ENCODE measurements at regions not wholly inside any gene's neighbourhood (a gene's known extent, or its start where the extent isn't known, plus 50 kb on each side); places are given as distances from the start of the nearest gene placed in this dataset.

GRCh38 chr4:71130827-71131603, 137.6 kb downstream of the DCK start:
- no peaks in the 10 kb centered on the region for H3K9me3 Mint-ChIP-seq
- no peak for DNase-seq (ENCODE audit: low spot score)
- intact Hi-C loops (cut with micrococcal nuclease), result loop anchor here (1.0 kb wide), 1 partner anchor 19 kb away; no protein-coding TSS in a partner anchor
- H3K27ac Mint-ChIP-seq, result peak overlapping the region; percentile 8
- no peaks in the 10 kb centered on the region for H3K4me1 Mint-ChIP-seq (ENCODE audit: low read depth)
- H3K27me3 Mint-ChIP-seq (ENCODE audit: low read depth), result no peaks in the 10 kb centered on the region
- H3K4me3 Mint-ChIP-seq (ENCODE audit: low read depth), result no peak overlapping the region
- no peaks in the 10 kb centered on the region for H3K36me3 Mint-ChIP-seq (ENCODE audit: low read depth)

- intact Hi-C loops (cut with micrococcal nuclease), result no loop called here
- no peak for DNase-seq (ENCODE audit: low spot score)
- no peaks in the 10 kb centered on the region for H3K27me3 Mint-ChIP-seq (ENCODE audit: low read depth)
- no peaks in the 10 kb centered on the region for H3K9me3 Mint-ChIP-seq
- H3K27ac Mint-ChIP-seq, result no peak overlapping the region
- H3K4me1 Mint-ChIP-seq (ENCODE audit: low read depth), result no peaks in the 10 kb centered on the region
- H3K36me3 Mint-ChIP-seq (ENCODE audit: low read depth), result no peaks in the 10 kb centered on the region
- no peak overlapping the region for H3K4me3 Mint-ChIP-seq (ENCODE audit: low read depth)
Observed at GRCh38 chr4:71132486-71132885, 139.0 kb downstream of the DCK start.

GRCh38 chr4:71133491-71133890, 140.0 kb downstream of the DCK start:
- DNase-seq (ENCODE audit: low spot score), result no peak
- no peak overlapping the region for H3K27ac Mint-ChIP-seq
- intact Hi-C loops (cut with micrococcal nuclease), result no loop called here
- H3K36me3 Mint-ChIP-seq (ENCODE audit: low read depth), result no peaks in the 10 kb centered on the region
- H3K4me3 Mint-ChIP-seq (ENCODE audit: low read depth), result no peak overlapping the region
- H3K27me3 Mint-ChIP-seq (ENCODE audit: low read depth), result no peaks in the 10 kb centered on the region
- no peaks in the 10 kb centered on the region for H3K9me3 Mint-ChIP-seq
- no peaks in the 10 kb centered on the region for H3K4me1 Mint-ChIP-seq (ENCODE audit: low read depth)

- Mint-ChIP-seq H3K27ac (no peak overlapping the region), H3K27me3 (ENCODE audit: low read depth) (no peaks in the 10 kb centered on the region), H3K36me3 (ENCODE audit: low read depth) (no peaks in the 10 kb centered on the region), H3K4me1 (ENCODE audit: low read depth) (no peaks in the 10 kb centered on the region), H3K4me3 (ENCODE audit: low read depth) (no peak overlapping the region), H3K9me3 (no peaks in the 10 kb centered on the region)
- intact Hi-C loops (cut with micrococcal nuclease), result no loop called here
- DNase-seq (ENCODE audit: low spot score), result no peak
Observed at GRCh38 chr4:71136071-71136470, 142.6 kb downstream of the DCK start.

GRCh38 chr4:71138007-71138615, 144.7 kb downstream of the DCK start:
- no peaks in the 10 kb centered on the region for H3K4me1 Mint-ChIP-seq (ENCODE audit: low read depth)
- no peak for DNase-seq (ENCODE audit: low spot score)
- H3K36me3 Mint-ChIP-seq (ENCODE audit: low read depth), result no peaks in the 10 kb centered on the region
- H3K9me3 Mint-ChIP-seq, result no peaks in the 10 kb centered on the region
- intact Hi-C loops (cut with micrococcal nuclease), result no loop called here
- H3K27ac Mint-ChIP-seq, result no peak overlapping the region
- H3K4me3 Mint-ChIP-seq (ENCODE audit: low read depth), result no peak overlapping the region
- no peaks in the 10 kb centered on the region for H3K27me3 Mint-ChIP-seq (ENCODE audit: low read depth)

GRCh38 chr4:71140563-71140962, 147.1 kb downstream of the DCK start:
- Mint-ChIP-seq H3K36me3 (ENCODE audit: low read depth) (no peaks in the 10 kb centered on the region), H3K4me1 (ENCODE audit: low read depth) (no peaks in the 10 kb centered on the region), H3K27me3 (ENCODE audit: low read depth) (no peaks in the 10 kb centered on the region), H3K9me3 (no peaks in the 10 kb centered on the region), H3K4me3 (ENCODE audit: low read depth) (no peak overlapping the region), H3K27ac (no peak overlapping the region)
- no peak for DNase-seq (ENCODE audit: low spot score)
- intact Hi-C loops (cut with micrococcal nuclease), result no loop called here

GRCh38 chr4:71141125-71141524, 147.7 kb downstream of the DCK start:
- no peak for DNase-seq (ENCODE audit: low spot score)
- H3K27me3 Mint-ChIP-seq (ENCODE audit: low read depth), result no peaks in the 10 kb centered on the region
- intact Hi-C loops (cut with micrococcal nuclease), result no loop called here
- no peaks in the 10 kb centered on the region for H3K4me1 Mint-ChIP-seq (ENCODE audit: low read depth)
- H3K4me3 Mint-ChIP-seq (ENCODE audit: low read depth), result no peak overlapping the region
- no peaks in the 10 kb centered on the region for H3K9me3 Mint-ChIP-seq
- no peak overlapping the region for H3K27ac Mint-ChIP-seq
- H3K36me3 Mint-ChIP-seq (ENCODE audit: low read depth), result no peaks in the 10 kb centered on the region

- intact Hi-C loops (cut with micrococcal nuclease), result no loop called here
- DNase-seq (ENCODE audit: low spot score), result no peak
- no peaks in the 10 kb centered on the region for H3K9me3 Mint-ChIP-seq
- H3K36me3 Mint-ChIP-seq (ENCODE audit: low read depth), result no peaks in the 10 kb centered on the region
- no peaks in the 10 kb centered on the region for H3K27me3 Mint-ChIP-seq (ENCODE audit: low read depth)
- H3K4me3 Mint-ChIP-seq (ENCODE audit: low read depth), result no peak overlapping the region
- H3K4me1 Mint-ChIP-seq (ENCODE audit: low read depth), result no peaks in the 10 kb centered on the region
- H3K27ac Mint-ChIP-seq, result no peak overlapping the region
Observed at GRCh38 chr4:71147261-71147660, 153.8 kb downstream of the DCK start.

GRCh38 chr4:71148545-71148944, 155.1 kb downstream of the DCK start:
- no peak overlapping the region for H3K27ac Mint-ChIP-seq
- H3K4me3 Mint-ChIP-seq (ENCODE audit: low read depth), result no peak overlapping the region
- no peak for DNase-seq (ENCODE audit: low spot score)
- intact Hi-C loops (cut with micrococcal nuclease), result no loop called here
- H3K4me1 Mint-ChIP-seq (ENCODE audit: low read depth), result no peaks in the 10 kb centered on the region
- no peaks in the 10 kb centered on the region for H3K27me3 Mint-ChIP-seq (ENCODE audit: low read depth)
- H3K36me3 Mint-ChIP-seq (ENCODE audit: low read depth), result no peaks in the 10 kb centered on the region
- H3K9me3 Mint-ChIP-seq, result no peaks in the 10 kb centered on the region

GRCh38 chr4:71151054-71151453, 157.6 kb downstream of the DCK start:
- H3K27me3 Mint-ChIP-seq (ENCODE audit: low read depth), result peaks cover 2% of the 10 kb centered on the region
- no peak for DNase-seq (ENCODE audit: low spot score)
- intact Hi-C loops (cut with micrococcal nuclease), result no loop called here
- no peak overlapping the region for H3K27ac Mint-ChIP-seq
- H3K36me3 Mint-ChIP-seq (ENCODE audit: low read depth), result no peaks in the 10 kb centered on the region
- H3K9me3 Mint-ChIP-seq, result no peaks in the 10 kb centered on the region
- H3K4me1 Mint-ChIP-seq (ENCODE audit: low read depth), result no peaks in the 10 kb centered on the region
- no peak overlapping the region for H3K4me3 Mint-ChIP-seq (ENCODE audit: low read depth)

GRCh38 chr4:71156616-71157015, 163.2 kb downstream of the DCK start:
- intact Hi-C loops (cut with micrococcal nuclease), result no loop called here
- H3K4me1 Mint-ChIP-seq (ENCODE audit: low read depth), result no peaks in the 10 kb centered on the region

GRCh38 chr4:71162386-71162785, 168.9 kb downstream of the DCK start:
- no peaks in the 10 kb centered on the region for H3K4me1 Mint-ChIP-seq (ENCODE audit: low read depth)
- intact Hi-C loops (cut with micrococcal nuclease), result no loop called here
- no peaks in the 10 kb centered on the region for H3K9me3 Mint-ChIP-seq
- H3K27ac Mint-ChIP-seq, result no peak overlapping the region
- H3K36me3 Mint-ChIP-seq (ENCODE audit: low read depth), result no peaks in the 10 kb centered on the region
- H3K27me3 Mint-ChIP-seq (ENCODE audit: low read depth), result peaks cover 8% of the 10 kb centered on the region
- H3K4me3 Mint-ChIP-seq (ENCODE audit: low read depth), result no peak overlapping the region
- no peak for DNase-seq (ENCODE audit: low spot score)

More at GRCh38 chr4:71156616-71157015, 163.2 kb downstream of the DCK start:
- no peak for DNase-seq (ENCODE audit: low spot score)
- no peak overlapping the region for H3K4me3 Mint-ChIP-seq (ENCODE audit: low read depth)
- H3K27ac Mint-ChIP-seq, result no peak overlapping the region
- H3K27me3 Mint-ChIP-seq (ENCODE audit: low read depth), result peaks cover 3% of the 10 kb centered on the region
- H3K36me3 Mint-ChIP-seq (ENCODE audit: low read depth), result no peaks in the 10 kb centered on the region
- H3K9me3 Mint-ChIP-seq, result no peaks in the 10 kb centered on the region

- no peaks in the 10 kb centered on the region for H3K36me3 Mint-ChIP-seq (ENCODE audit: low read depth)
- H3K4me1 Mint-ChIP-seq (ENCODE audit: low read depth), result no peaks in the 10 kb centered on the region
- DNase-seq (ENCODE audit: low spot score), result no peak
- peaks cover 8% of the 10 kb centered on the region for H3K27me3 Mint-ChIP-seq (ENCODE audit: low read depth)
- H3K27ac Mint-ChIP-seq, result no peak overlapping the region
- H3K9me3 Mint-ChIP-seq, result no peaks in the 10 kb centered on the region
- intact Hi-C loops (cut with micrococcal nuclease), result no loop called here
- H3K4me3 Mint-ChIP-seq (ENCODE audit: low read depth), result no peak overlapping the region
Observed at GRCh38 chr4:71163317-71163716, 169.9 kb downstream of the DCK start.
